Caco-2 (cell line): ENCODE measurements at regions not wholly inside any gene's neighbourhood (a gene's known extent, or its start where the extent isn't known, plus 50 kb on each side); places are given as distances from the start of the nearest gene placed in this dataset.
"Not testable (repeated sequence)": the region's sequence is repeated elsewhere in the genome, so short reads cannot be mapped to it uniquely, and the experiment has no call there.

ENCODE experiments used
- BruUV-seq: library from RNA; stranded (reverse); fragments of 400-500 nt; replicated peaks from 2 replicates; lab custom pipeline; 2021; lab: Mats Ljungman, UMichigan
- CTCF ChIA-PET: fragments of 300-600 bp; sonication (Branson Sonifier 250); formaldehyde crosslinking; loops from one replicate; lab custom pipeline; 2022; ENCODE audit warnings: antibody characterized with exemption; lab: Charles Lee
- POLR2A ChIA-PET: fragments of 300-600 bp; sonication (Branson Sonifier 250); formaldehyde crosslinking; loops from one replicate; lab custom pipeline; 2022; ENCODE audit warnings: antibody characterized with exemption; lab: Charles Lee
- DNase-seq, 2 experiments: peaks; one replicate each; pipeline versions ENCODE4 v3.0.0 to v3.0.0-alpha.2; 2020 to 2022
- H3K27me3 ChIP-seq: replicated peaks from 2 replicates; pipeline ENCODE4 v1.6.0; 2011; ENCODE audit warnings: low read length; ENCODE audit not compliant: control insufficient read depth, insufficient read depth
- H3K36me3 ChIP-seq: 2 replicates; pipeline ENCODE4 v1.5.1; 2011; ENCODE audit warnings: low read length; ENCODE audit not compliant: control insufficient read depth, insufficient read depth
- H3K4me1 ChIP-seq: fragments of 250-450 bp; sonication (Bioruptor Pico); 2 replicates; pipeline ENCODE4 v1.5.1; 2020; ENCODE audit warnings: mild to moderate bottlenecking
- H3K4me3 ChIP-seq: 2 replicates; pipeline ENCODE4 v1.5.1; 2011; ENCODE audit warnings: low read depth, mild to moderate bottlenecking, control low read depth, low read length
- H3K9me3 ChIP-seq: fragments of 250-450 bp; sonication (Bioruptor Pico); 2 replicates; pipeline ENCODE4 v1.5.1; 2020; ENCODE audit warnings: mild to moderate bottlenecking, moderate library complexity
- H3K27ac Mint-ChIP-seq: one replicate; pipeline ENCODE4 v1.8.0; 2022; ENCODE audit warnings: mixed read lengths; ENCODE audit not compliant: unreplicated experiment
- H3K27me3 Mint-ChIP-seq: one replicate; pipeline ENCODE4 v1.8.0; 2022; ENCODE audit warnings: mixed read lengths; ENCODE audit not compliant: insufficient read depth, unreplicated experiment
- H3K36me3 Mint-ChIP-seq: one replicate; pipeline ENCODE4 v1.8.0; 2022; ENCODE audit warnings: mild to moderate bottlenecking, mixed read lengths; ENCODE audit not compliant: insufficient read depth, unreplicated experiment
- H3K4me1 Mint-ChIP-seq: one replicate; pipeline ENCODE4 v1.8.0; 2022; ENCODE audit warnings: low read depth, mixed read lengths; ENCODE audit not compliant: unreplicated experiment
- H3K4me3 Mint-ChIP-seq: one replicate; pipeline ENCODE4 v1.8.0; 2022; ENCODE audit warnings: mild to moderate bottlenecking, moderate library complexity, mixed read lengths; ENCODE audit not compliant: unreplicated experiment
- H3K9me3 Mint-ChIP-seq: one replicate; pipeline ENCODE4 v1.8.0; 2022; ENCODE audit warnings: mixed read lengths; ENCODE audit not compliant: unreplicated experiment
- CTCF ChIP-seq, 2 experiments: fragments of 200-600 bp in 1 of 2; IDR thresholded peaks; 1 replicate in 1 of 2; 2 replicates in 1 of 2; pipeline versions ENCODE4 v1.5.1 to v1.8.0; 2011 to 2022; ENCODE audit warnings: antibody characterized with exemption in 1 of 2, control low read depth in 1 of 2, inconsistent platforms in 1 of 2, low read depth in 1 of 2, low read length in 1 of 2, mild to moderate bottlenecking in 1 of 2, moderate library complexity in 1 of 2; ENCODE audit not compliant: insufficient read depth in 1 of 2, severe bottlenecking in 1 of 2, unreplicated experiment in 1 of 2
- intact Hi-C: fragments of 100-400 bp; cut with micrococcal nuclease; formaldehyde crosslinking; loops from one replicate; pipeline ENCODE4 v1.10.0; 2022; ENCODE audit not compliant: unreplicated experiment

DNA sequence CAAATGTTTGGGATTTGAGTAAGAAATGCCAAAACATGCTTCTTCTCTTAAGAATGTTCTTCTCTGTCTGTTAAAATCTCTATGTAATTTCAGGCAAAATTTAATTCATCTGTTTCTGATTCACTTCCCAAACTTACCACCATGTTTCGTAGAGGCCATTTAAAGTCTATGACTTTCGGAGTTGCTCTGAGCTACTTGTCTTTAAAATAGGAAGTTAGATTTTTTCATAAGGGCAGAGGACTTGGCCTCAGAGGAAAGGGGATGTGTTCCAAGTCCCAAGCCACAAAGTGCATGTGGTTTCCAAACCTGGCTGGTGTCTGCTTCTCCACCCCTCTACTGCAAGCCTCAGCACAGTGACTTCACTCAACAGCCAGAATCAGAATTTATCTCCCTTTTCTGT is 111.3 kb upstream of the ADRA1B start:
- Mint-ChIP-seq H3K9me3 (no peaks in the 10 kb centered on the region), H3K36me3 (no peaks in the 10 kb centered on the region), H3K27ac (no peak overlapping the region), H3K27me3 (peaks cover 10% of the 10 kb centered on the region), H3K4me1 (no peaks in the 10 kb centered on the region), H3K4me3 (no peak overlapping the region)
- ChIA-PET POLR2A (no interaction called here), CTCF (no interaction called here)
- Histone ChIP-seq H3K36me3 (no peaks in the 10 kb centered on the region), H3K27me3 (no peaks in the 10 kb centered on the region; the same call in none of the 2 replicates), H3K4me1 (no peaks in the 10 kb centered on the region), H3K4me3 (no peak overlapping the region), H3K9me3 (no peaks in the 10 kb centered on the region)
- DNase-seq, result no peak
- BruUV-seq, result no TSS peak
- no peak for TF ChIP-seq CTCF (IDR thresholded peaks at IDR 0.05; ENCODE audit: insufficient read depth in 1 of 2, low read depth in 1 of 2, low read length in 1 of 2, severe bottlenecking in 1 of 2, unreplicated experiment in 1 of 2)
- intact Hi-C loops, result no loop called here

DNA sequence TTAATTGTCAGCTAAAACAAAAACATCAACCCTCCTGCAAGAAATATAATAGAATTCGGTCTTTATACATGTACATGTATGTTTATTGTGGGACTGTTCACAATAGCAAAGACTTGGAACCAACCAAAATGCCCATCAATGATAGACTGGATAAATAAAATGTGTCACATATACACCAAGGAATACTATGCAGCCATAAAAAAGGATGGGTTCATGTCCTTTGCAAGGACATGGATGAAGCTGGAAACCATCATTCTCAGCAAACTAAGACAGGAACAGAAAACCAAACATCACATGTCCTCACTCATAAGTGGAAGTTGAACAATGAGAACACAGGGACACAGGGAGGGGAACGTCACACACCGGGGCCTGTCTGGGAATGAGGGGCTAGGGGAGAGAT is 109.1 kb upstream of the ADRA1B start:
- CTCF ChIA-PET, result not testable (repeated sequence)

DNA sequence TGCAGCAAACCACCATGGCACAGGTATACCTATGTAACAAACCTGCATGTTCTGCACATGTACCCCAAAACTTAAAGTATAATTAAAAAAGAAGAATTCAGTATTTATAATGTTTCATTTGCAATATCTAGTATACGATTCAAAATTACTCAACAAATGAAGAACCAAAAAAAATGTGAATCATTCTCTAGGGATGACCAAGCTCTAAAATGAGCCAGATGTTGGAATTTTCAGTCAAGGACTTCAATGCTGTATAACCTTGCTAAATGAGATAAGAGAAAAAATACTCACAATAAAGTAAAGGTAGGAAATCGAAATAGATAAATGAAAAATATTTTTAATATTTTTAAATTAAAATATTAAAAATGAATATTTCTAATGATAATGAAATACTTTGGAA is 108.7 kb upstream of the ADRA1B start:
- no peak overlapping the region for H3K4me3 Mint-ChIP-seq
- POLR2A ChIA-PET, result no interaction called here
- no peaks in the 10 kb centered on the region for H3K9me3 Mint-ChIP-seq
- no peaks in the 10 kb centered on the region for H3K36me3 Mint-ChIP-seq
- Histone ChIP-seq H3K4me3 (no peak overlapping the region), H3K9me3 (no peaks in the 10 kb centered on the region), H3K36me3 (no peaks in the 10 kb centered on the region), H3K4me1 (no peaks in the 10 kb centered on the region), H3K27me3 (no peaks in the 10 kb centered on the region)
- no peak overlapping the region for H3K27ac Mint-ChIP-seq
- H3K27me3 Mint-ChIP-seq, result peaks cover 10% of the 10 kb centered on the region
- intact Hi-C loops, result no loop called here
- CTCF ChIA-PET, result no interaction called here
- no peak for DNase-seq
- no peaks in the 10 kb centered on the region for H3K4me1 Mint-ChIP-seq
- BruUV-seq, result no TSS peak
- TF ChIP-seq CTCF (IDR thresholded peaks at IDR 0.05; ENCODE audit: insufficient read depth in 1 of 2, low read depth in 1 of 2, low read length in 1 of 2, severe bottlenecking in 1 of 2, unreplicated experiment in 1 of 2), result no peak

More for the DNA sequence above, 109.1 kb upstream of the ADRA1B start:
- H3K4me3 Mint-ChIP-seq, POLR2A ChIA-PET, H3K4me1 ChIP-seq, H3K27ac Mint-ChIP-seq, DNase-seq, H3K36me3 ChIP-seq, BruUV-seq, intact Hi-C loops, H3K27me3 ChIP-seq, H3K27me3 Mint-ChIP-seq, H3K9me3 Mint-ChIP-seq, H3K4me1 Mint-ChIP-seq, H3K9me3 ChIP-seq, H3K36me3 Mint-ChIP-seq, H3K4me3 ChIP-seq: not testable (repeated sequence)

GRCh38 chr5:159811712-159812111 is 104.6 kb upstream of the ADRA1B start:
- H3K4me3 ChIP-seq, result no peak overlapping the region
- Mint-ChIP-seq H3K36me3 (no peaks in the 10 kb centered on the region), H3K9me3 (no peaks in the 10 kb centered on the region), H3K27me3 (peaks cover 8% of the 10 kb centered on the region), H3K27ac (no peak overlapping the region), H3K4me3 (no peak overlapping the region), H3K4me1 (no peaks in the 10 kb centered on the region)
- TF ChIP-seq CTCF (IDR thresholded peaks at IDR 0.05; ENCODE audit: insufficient read depth in 1 of 2, low read depth in 1 of 2, low read length in 1 of 2, severe bottlenecking in 1 of 2, unreplicated experiment in 1 of 2), result no peak
- CTCF ChIA-PET, result no interaction called here
- no peak for DNase-seq
- intact Hi-C loops, result no loop called here
- no peaks in the 10 kb centered on the region for H3K4me1 ChIP-seq
- no peaks in the 10 kb centered on the region for H3K9me3 ChIP-seq
- no peaks in the 10 kb centered on the region for H3K36me3 ChIP-seq
- no peaks in the 10 kb centered on the region for H3K27me3 ChIP-seq
- no TSS peak for BruUV-seq
- POLR2A ChIA-PET, result no interaction called here

DNA sequence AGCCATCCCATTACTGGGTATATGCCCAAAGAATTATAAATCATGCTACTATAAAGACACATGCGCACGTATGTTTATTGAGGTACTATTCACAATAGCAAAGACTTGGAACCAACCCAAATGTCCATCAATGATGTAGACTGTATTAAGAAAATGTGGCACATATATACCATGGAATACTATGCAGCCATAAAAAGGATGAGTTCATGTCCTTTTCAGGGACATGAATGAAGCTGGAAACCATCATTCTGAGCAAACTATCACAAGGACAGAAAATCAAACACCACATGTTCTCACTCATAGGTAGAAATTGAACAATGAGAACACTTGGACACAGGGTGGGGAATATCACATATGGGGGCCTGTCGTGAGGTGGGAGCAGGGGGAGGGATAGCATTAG is 103.5 kb upstream of the ADRA1B start:
- DNase-seq, H3K27ac Mint-ChIP-seq, H3K27me3 Mint-ChIP-seq, H3K36me3 Mint-ChIP-seq, H3K9me3 Mint-ChIP-seq, BruUV-seq, POLR2A ChIA-PET, H3K9me3 ChIP-seq, CTCF ChIA-PET, H3K4me1 ChIP-seq, H3K4me3 Mint-ChIP-seq, H3K36me3 ChIP-seq, H3K27me3 ChIP-seq, intact Hi-C loops, H3K4me3 ChIP-seq, H3K4me1 Mint-ChIP-seq: not testable (repeated sequence)
